ENCODE measurements at regions not wholly inside any gene's neighbourhood (a gene's known extent, or its start where the extent isn't known, plus 50 kb on each side); places are given as distances from the start of the nearest gene placed in this dataset.

GRCh38 chr12:124624823-124625222 is 57.4 kb upstream of the NCOR2 start:
- no peak for TF ChIP-seq ZBTB33 (IDR thresholded peaks at IDR 0.05)
- TF ChIP-seq CTCF (IDR thresholded peaks at IDR 0.05; ENCODE audit: low read depth, low read length, missing input control), result no peak
- no peak for TF ChIP-seq ATF3 (IDR thresholded peaks at IDR 0.05)
- no peak for TF ChIP-seq REST (IDR thresholded peaks at IDR 0.05)
- TF ChIP-seq, protein P1, sequence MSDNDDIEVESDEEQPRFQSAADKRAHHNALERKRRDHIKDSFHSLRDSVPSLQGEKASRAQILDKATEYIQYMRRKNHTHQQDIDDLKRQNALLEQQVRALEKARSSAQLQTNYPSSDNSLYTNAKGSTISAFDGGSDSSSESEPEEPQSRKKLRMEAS (IDR thresholded peaks at IDR 0.05), result no peak
- no peak for TF ChIP-seq JUND (IDR thresholded peaks at IDR 0.05)
- no peak for TF ChIP-seq YY1 (IDR thresholded peaks at IDR 0.05)
- no peak for TF ChIP-seq GABPA (IDR thresholded peaks at IDR 0.05 in 1 of 2, conservative IDR thresholded peaks at IDR 0.05 in 1 of 2)

Measured in liver (tissue), 3 donors.